ENCODE measurements at regions not wholly inside any gene's neighbourhood (a gene's known extent, or its start where the extent isn't known, plus 50 kb on each side); places are given as distances from the start of the nearest gene placed in this dataset.

- Histone ChIP-seq H3K4me3 (no peak overlapping the region), H3K27me3 (peaks cover 0 to 84% (median 2%) of the 10 kb centered on the region in 4 donors), H3K27ac (replicated peaks in 1 of 4) (no peak overlapping the region), H3K9me3 (no peaks in the 10 kb centered on the region), H3K4me1 (peaks cover 0 to 3% (median 1%) of the 10 kb centered on the region in 4 donors), H3K36me3 (no peaks in the 10 kb centered on the region)
- TF ChIP-seq CTCF (IDR thresholded peaks at IDR 0.05): no peak
- WGBS: 100% methylated on average over 2 of the region's 13 CpGs
- no peak for DNase-seq (ENCODE audit: extremely low spot score)
- intact Hi-C loops (cut with DNase I): no loop called here
Measured at GRCh38 chr20:63096681-63097335, 90.0 kb upstream of the BHLHE23 start.

- Histone ChIP-seq H3K9me3 (no peaks in the 10 kb centered on the region), H3K27ac (replicated peaks in 1 of 4) (no peak overlapping the region), H3K36me3 (no peaks in the 10 kb centered on the region), H3K4me3 (no peak overlapping the region), H3K4me1 (no peaks in the 10 kb centered on the region), H3K27me3 (peaks cover 0 to 89% (median 2%) of the 10 kb centered on the region in 4 donors)
- 69% methylated on average over 18 of the region's 21 CpGs for WGBS
- intact Hi-C loops (cut with DNase I): no loop called here
- no peak for TF ChIP-seq CTCF (IDR thresholded peaks at IDR 0.05)
- TF ChIP-seq EP300 (IDR thresholded peaks at IDR 0.05): no peak
- TF ChIP-seq POLR2A (IDR thresholded peaks at IDR 0.05; ENCODE audit: low read depth): no peak
- TF ChIP-seq POLR2AphosphoS5 (IDR thresholded peaks at IDR 0.05): no peak
- no peak for DNase-seq (ENCODE audit: extremely low spot score)
Measured at GRCh38 chr20:63095718-63096654, 89.2 kb upstream of the BHLHE23 start.

GRCh38 chr20:63094767-63095499 lies 88.2 kb upstream of the BHLHE23 start:
- Histone ChIP-seq H3K4me3 (no peak overlapping the region), H3K27me3 (peaks cover 0 to 89% (median 2%) of the 10 kb centered on the region in 4 donors), H3K36me3 (no peaks in the 10 kb centered on the region), H3K27ac (replicated peaks in 1 of 4) (no peak overlapping the region), H3K9me3 (no peaks in the 10 kb centered on the region), H3K4me1 (no peaks in the 10 kb centered on the region)
- TF ChIP-seq CTCF (IDR thresholded peaks at IDR 0.05): no peak
- TF ChIP-seq POLR2A (IDR thresholded peaks at IDR 0.05; ENCODE audit: low read depth): no peak
- no peak for TF ChIP-seq EP300 (IDR thresholded peaks at IDR 0.05)
- TF ChIP-seq POLR2AphosphoS5 (IDR thresholded peaks at IDR 0.05): no peak
- intact Hi-C loops (cut with DNase I): no loop called here
- DNase-seq (ENCODE audit: extremely low spot score): no peak
- 76% methylated on average over 22 of the region's 22 CpGs for WGBS

- H3K36me3 ChIP-seq: no peaks in the 10 kb centered on the region
- no peak overlapping the region for H3K27ac ChIP-seq (replicated peaks in 1 of 4)
- peaks cover 0 to 89% (median 2%) of the 10 kb centered on the region in 4 donors for H3K27me3 ChIP-seq
- WGBS: 65% methylated on average over 11 of the region's 37 CpGs
- intact Hi-C loops (cut with DNase I): no loop called here
- H3K9me3 ChIP-seq: no peaks in the 10 kb centered on the region
- H3K4me1 ChIP-seq: no peaks in the 10 kb centered on the region
- DNase-seq (ENCODE audit: extremely low spot score): no peak
- H3K4me3 ChIP-seq: no peak overlapping the region
- no peak for TF ChIP-seq EP300 (IDR thresholded peaks at IDR 0.05)
- no peak for TF ChIP-seq POLR2A (IDR thresholded peaks at IDR 0.05; ENCODE audit: low read depth)
- TF ChIP-seq CTCF (IDR thresholded peaks at IDR 0.05): no peak
- no peak for TF ChIP-seq POLR2AphosphoS5 (IDR thresholded peaks at IDR 0.05)
Measured at GRCh38 chr20:63093966-63094766, 87.4 kb upstream of the BHLHE23 start.
